Daoy (cell line): ENCODE measurements at regions not wholly inside any gene's neighbourhood (a gene's known extent, or its start where the extent isn't known, plus 50 kb on each side); places are given as distances from the start of the nearest gene placed in this dataset.

ENCODE experiments used
- DNase-seq: peaks from one replicate; pipeline ENCODE4 v3.0.0-alpha.2; 2015; ENCODE audit warnings: low read depth

- DNase-seq, result no peak
Measured at GRCh38 chr13:68319384-68319783, 1089.2 kb upstream of the PCDH9 start.

DNA sequence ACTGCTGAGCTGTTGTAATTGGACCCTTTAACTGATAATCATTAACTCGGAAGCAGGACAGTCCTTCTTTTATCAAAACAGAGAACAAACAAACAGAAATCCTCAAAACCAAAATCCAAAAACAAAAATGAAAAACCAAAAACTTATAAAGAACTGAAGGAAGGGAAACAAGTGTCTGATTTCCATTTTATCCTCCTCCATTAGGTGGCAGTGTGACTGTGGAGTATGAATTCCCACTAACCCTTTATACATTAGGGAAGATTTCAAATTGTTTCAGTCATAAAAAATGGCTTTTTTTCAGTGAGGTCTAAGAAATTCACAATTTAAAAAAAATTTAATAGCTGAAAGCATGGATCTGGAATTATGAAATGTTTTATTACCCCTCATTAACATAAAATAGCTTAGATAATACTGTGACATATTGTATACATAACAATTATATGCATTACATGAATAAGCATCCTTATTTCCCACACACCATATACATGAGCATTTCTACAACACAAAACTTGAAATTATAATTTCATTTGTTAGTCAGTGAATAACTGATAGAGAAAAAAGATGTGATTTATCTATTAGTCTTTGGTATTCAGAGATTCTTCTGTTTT lies 1074.3 kb upstream of the PCDH9 start:
- DNase-seq, result no peak

- DNase-seq, result no peak
Measured at GRCh38 chr13:68293631-68294030, 1063.5 kb upstream of the PCDH9 start.

DNA sequence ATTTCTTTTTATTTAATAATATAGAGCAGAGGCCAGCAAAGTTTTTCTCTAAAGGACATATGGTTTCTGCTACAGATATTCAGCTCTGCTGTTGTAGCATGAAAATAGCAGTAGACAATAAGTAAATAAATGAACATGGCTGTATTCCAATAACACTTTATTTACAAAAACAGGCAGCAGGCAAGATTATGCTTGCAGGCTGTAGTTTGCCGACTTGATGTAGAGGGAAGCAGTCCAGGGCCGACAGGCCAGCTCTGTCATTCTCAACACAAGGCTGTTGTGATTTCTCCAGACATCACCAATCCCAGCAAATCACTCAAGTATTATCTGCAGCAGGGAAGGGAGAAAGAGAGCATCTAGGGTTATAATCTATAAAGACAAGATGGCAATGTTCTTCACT lies 1062.5 kb upstream of the PCDH9 start:
- no peak for DNase-seq

- DNase-seq, result no peak
Measured at GRCh38 chr13:68291595-68291994, 1061.5 kb upstream of the PCDH9 start.

DNA sequence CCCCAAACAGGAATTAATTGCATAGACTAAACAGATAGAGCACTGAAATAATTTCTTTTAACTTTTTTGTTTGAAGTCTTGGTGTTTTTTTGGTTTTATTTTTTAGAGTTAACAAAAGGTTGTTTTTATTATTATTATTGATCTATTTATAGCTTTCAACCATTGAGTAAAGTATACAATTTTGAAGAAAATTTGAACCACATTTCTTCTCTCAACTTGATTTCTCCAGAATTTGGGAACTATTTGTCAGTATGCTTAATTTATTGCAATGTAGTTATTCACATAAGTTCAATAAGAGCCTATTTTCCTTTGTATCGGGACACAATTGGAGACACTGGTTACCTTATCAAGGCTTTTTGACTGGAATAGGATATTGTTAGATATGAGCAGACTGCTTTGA lies 1045.6 kb upstream of the PCDH9 start:
- DNase-seq, result no peak

DNA sequence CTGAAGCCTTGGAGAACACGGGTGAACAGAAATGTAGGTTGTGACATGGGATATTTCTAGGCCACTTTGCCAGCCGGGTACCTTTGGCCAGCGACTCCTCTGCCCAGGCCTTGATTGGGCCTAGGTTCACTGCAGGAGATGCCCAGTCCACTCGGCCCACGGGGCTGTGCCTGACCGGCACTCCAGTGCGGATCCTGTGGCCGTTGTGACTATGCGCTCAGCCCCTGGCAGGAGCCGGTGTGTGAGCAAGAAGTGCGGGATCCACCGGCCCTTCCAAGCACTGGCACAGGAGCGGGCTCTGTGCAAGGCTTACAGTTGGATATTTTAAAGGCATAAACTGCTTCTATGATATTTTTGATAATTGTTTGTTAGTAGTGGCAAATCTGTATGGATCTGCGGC lies 1042.5 kb upstream of the PCDH9 start:
- DNase-seq, result no peak

- no peak for DNase-seq
Measured at GRCh38 chr13:68264692-68265091, 1034.6 kb upstream of the PCDH9 start.

DNA sequence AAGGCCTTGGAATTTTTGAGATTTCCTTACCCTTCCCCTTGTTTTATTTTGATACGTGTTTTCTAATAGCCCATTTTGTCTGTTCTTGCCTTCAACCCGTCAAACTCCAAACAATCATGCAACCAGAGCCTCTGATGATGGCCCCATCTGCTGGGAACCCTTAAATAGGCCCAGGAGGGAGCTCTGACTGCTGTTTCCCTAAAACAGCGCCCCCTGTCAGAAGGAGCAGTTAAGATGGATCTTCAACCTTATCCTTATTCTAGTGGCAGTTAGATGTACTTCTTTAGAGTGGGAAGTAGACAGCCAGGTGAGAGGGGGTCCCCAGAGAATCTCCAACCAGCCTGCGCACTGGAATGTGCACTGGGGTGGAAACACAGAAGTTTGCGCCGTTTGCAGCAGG lies 1031.0 kb upstream of the PCDH9 start:
- DNase-seq, result no peak

- no peak for DNase-seq
Measured at GRCh38 chr13:68257111-68257842, 1027.1 kb upstream of the PCDH9 start.

GRCh38 chr13:68254151-68254550 lies 1024.0 kb upstream of the PCDH9 start:
- DNase-seq, result no peak

DNA sequence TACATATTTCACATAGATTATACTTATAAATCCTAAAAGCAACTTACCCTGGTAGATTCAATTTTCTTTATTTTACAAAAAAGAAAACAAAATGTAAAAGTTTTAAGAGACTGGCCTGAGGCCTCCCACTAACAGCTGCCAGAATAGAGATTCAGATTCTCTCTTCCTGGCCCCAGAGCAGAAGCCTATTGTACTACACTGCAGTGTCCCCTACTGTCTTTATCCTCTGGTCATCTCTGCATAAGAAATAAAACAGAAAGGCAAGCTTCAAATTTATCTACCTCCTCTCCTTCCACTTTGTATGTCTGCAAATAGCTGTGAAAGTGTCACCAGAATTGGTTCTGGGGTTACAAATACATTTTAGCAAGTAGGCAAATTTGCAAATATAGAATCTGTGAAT lies 1004.1 kb upstream of the PCDH9 start:
- no peak for DNase-seq

- DNase-seq, result no peak
Measured at GRCh38 chr13:68232351-68233130, 1002.4 kb upstream of the PCDH9 start.

DNA sequence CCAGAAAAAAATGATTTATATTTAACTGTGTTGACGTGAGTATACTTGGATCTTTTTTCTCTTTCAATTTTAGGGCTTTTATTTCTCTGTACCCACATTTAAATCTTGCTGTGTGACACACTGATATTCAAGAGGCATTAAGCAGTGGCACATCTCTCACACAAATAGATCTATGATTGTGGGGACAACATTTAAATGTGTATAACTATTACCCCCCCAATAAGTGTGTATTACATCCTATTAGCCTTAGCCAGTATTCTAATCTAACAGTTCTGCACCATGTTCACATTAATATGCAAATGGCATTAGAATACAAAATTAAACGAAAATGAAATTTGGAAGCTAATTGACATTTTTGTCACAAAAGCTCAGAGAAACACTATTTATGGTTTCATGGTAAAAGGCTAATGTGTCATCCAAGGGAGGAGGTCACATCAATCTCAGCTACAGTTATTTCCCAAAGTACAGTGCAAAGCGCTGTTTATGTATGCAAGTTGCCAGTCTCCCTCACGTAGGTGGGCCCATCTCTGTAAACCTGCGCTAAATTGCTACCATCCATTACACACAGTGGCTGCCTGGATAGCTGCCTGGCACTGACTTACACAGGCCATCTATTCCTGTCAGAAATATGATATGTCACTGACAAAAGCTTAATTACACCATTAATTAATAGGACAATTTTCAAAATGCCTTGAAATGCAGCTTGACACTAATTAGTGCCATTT lies 984.7 kb upstream of the PCDH9 start:
- no peak for DNase-seq

- no peak for DNase-seq
Measured at GRCh38 chr13:68199271-68199670, 969.1 kb upstream of the PCDH9 start.

DNA sequence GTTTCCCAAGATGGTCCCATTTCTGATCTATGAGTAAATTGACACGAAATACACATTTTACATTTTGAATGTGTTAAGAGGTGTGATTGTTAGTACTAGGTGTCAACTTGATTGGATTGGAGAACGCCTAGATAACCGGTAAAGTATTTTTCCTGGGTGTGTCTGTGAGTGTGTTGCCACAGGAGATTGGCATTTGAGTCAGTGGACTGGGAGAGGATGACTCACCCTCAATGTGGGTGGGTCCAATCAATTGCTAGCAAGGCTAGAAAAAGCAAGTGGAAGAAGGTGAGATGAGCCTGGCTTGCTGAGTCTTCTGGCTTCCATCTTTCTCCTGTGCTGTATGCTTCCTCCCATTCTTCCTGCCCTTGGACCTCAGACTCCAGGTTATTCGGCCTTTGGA lies 960.7 kb upstream of the PCDH9 start:
- peak; percentile 10 for DNase-seq

- DNase-seq, result no peak
Measured at GRCh38 chr13:68185444-68186141, 955.5 kb upstream of the PCDH9 start.

DNA sequence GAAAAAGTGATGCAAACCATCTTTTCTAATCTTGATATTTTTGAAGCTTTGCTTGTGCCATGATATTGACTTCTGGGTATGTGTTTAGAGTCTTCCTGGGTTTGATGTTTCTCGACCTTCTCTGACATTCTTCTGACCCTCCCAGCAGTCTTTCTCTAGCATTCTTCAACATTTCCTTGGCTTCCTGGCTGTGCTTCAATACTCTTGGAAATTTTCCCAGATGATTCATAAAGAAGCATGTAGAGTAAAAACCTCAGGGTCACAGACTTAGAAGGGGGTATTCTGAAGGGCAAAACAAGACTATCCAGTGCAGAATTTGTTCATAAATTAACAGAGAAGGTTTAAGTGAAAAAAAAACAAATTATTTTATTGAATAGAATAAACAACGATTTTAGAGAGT lies 946.3 kb upstream of the PCDH9 start:
- DNase-seq, result no peak

DNA sequence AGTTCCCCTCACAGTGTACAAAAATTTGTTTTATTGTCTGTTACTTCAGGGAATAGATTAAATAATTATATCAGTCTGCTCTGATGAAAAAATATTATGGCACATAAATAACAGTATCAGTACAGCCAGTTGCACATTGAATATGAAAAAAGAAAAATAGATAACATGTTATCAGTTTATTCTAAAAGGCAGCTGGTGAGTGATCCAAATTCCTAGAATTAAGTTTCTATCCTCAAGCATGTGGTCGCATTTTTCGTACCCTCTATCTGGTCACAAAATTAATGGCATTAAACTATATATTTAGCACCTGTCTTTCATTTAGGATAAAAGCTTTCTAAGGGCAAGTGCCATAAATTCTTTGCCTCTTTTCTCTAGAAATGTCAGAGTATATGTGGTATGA lies 944.8 kb upstream of the PCDH9 start:
- no peak for DNase-seq

DNA sequence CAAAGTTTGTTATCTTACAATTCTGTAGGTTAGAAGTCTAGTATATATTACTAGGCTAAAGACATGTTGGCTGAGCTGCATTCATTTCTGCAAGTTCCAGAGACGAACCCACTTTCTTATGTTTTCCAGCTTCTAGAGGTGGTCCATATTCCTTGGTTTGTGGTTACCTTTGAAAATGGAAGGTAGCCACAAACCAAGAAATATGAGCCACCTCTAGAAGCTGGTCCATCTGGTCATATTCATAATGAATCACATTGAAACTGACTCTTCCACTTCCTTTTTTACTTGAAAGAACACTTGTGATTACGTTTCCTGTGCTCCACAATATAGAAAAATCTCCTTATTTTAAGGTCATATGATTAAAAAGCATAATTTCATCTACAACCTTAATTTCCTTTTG lies 943.0 kb upstream of the PCDH9 start:
- DNase-seq, result no peak

DNA sequence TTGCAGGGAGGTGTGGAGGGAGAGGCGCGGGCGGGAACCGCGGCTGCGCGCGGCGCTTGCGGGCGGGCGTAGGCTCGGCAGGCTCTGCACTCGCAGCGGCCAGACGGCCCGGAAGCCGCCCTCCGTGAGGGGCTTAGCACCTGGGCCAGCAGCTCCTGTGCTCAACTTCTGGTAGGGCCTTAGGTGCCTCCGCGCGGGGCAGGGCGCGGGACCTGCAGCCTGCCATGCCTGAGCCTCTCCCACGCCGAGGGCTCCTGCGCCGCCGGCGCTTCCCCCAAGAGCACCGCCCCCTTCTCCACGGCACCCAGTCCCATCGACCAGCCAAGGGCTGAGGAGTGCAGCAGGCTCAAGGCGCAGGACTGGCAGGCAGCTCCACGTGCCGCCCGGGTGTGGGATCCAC lies 940.8 kb upstream of the PCDH9 start:
- no peak for DNase-seq

DNA sequence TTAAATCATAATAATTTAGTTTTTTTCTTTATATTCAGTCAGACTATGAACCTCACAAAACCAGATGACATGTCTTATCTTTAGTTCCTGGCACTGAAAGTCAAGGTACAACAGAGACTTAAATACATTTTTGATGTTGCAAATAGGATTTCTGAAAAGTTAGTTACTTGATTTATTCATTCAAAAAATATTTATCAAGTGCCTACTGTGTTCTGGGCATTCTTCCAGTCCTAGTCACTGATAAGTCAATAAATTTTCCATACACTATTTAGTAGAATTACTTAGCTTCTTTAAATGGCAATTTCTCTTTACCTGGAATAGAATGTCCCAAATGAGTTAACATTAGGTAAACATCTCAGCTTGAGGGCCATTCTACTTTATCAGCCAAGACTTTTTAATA lies 938.3 kb upstream of the PCDH9 start:
- no peak for DNase-seq
